Body of pancreas (tissue), 4 donors: ENCODE measurements at regions not wholly inside any gene's neighbourhood (a gene's known extent, or its start where the extent isn't known, plus 50 kb on each side); places are given as distances from the start of the nearest gene placed in this dataset.

Experiments
- ATAC-seq: fragments of 150-250 bp; one replicate; pipeline ENCODE4 v1.9.1; 2016
- DNase-seq, 4 donors: peaks; one replicate each; pipeline ENCODE4 v3.0.0-alpha.2; 2019
- H3K27ac ChIP-seq, 4 donors: fragments of 200-600 bp; sonication (generic); 1 replicate in 3 of 4; 2 replicates in 1 of 4; pipeline versions ENCODE4 v1.5.1 to v1.6.1; 2016 to 2019; ENCODE audit warnings: mild to moderate bottlenecking in 1 of 4, mixed read lengths in 1 of 4, moderate library complexity in 1 of 4
- H3K27me3 ChIP-seq, 2 donors: fragments of 200-600 bp; sonication (generic); one replicate each; pipeline ENCODE4 v1.6.0; 2016; ENCODE audit warnings: mild to moderate bottlenecking in 1 of 2
- H3K36me3 ChIP-seq, 2 donors: fragments of 200-600 bp; sonication (generic); replicated peaks in 1 of 2; 2 replicates each; pipeline ENCODE4 v1.5.1; 2016; ENCODE audit warnings: low read depth in 2 of 2; ENCODE audit not compliant: insufficient read depth in 1 of 2
- H3K4me1 ChIP-seq: fragments of 200-600 bp; sonication (generic); one replicate; pipeline ENCODE4 v1.6.0; 2016
- H3K4me3 ChIP-seq, 2 donors: fragments of 200-600 bp; sonication (generic); 1 replicate in 1 of 2; 2 replicates in 1 of 2; pipeline ENCODE4 v1.5.1; 2016 to 2019
- H3K9me3 ChIP-seq, 3 donors: fragments of 200-600 bp; sonication (generic); 1 replicate in 2 of 3; 2 replicates in 1 of 3; pipeline ENCODE4 v1.5.1; 2016
- POLR2A ChIP-seq, 3 donors: fragments of 450-650 bp; IDR thresholded peaks; one replicate each; pipeline ENCODE4 v1.6.1; 2016; ENCODE audit warnings: antibody characterized with exemption in 3 of 3, mild to moderate bottlenecking in 2 of 3
- WGBS, 2 donors: methylation state at CpG; one replicate each; pipeline ENCODE4 v1.1.5; 2017; 5-methylcytosine and 5-hydroxymethylcytosine counted together
- intact Hi-C: fragments of 100-400 bp; cut with DNase I; formaldehyde crosslinking; loops from one replicate; pipeline ENCODE4 v1.15.1; 2023
- TF ChIP-seq, protein P1 (sequence below), 7 experiments: fragments of 450-650 bp in 4 of 7; fragments of 200-600 bp in 3 of 7; sonication (generic) in 3 of 7; IDR thresholded peaks; one replicate each; pipeline ENCODE4 v1.5.1; 2016 to 2019; ENCODE audit warnings: antibody characterized with exemption in 7 of 7

DNA sequence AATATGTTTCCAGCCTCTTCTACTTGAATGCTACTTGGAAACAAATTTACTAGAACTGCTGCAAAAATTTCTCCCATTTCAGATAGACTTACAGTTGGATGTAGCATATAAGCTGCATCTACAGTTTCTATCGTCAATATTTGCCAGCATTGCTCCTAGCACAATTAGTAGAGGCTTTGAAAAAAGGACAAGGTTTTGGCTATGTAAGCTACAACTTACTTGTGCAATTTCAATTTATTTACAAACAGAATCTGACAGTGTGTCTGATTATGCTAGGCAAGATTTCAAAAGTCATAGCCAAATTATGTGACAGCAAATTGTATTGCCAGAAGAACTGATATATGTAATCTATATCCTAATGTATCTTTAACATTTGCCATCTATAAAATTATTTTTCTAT, 628.4 kb upstream of the FAM174A start:
- DNase-seq (no peak), ATAC-seq (no peak)
- H3K27me3 ChIP-seq = no peaks in the 10 kb centered on the region
- 81 to 87% methylated on average over 1 of the region's 1 CpG for WGBS, 2 donors
- TF ChIP-seq, protein P1, sequence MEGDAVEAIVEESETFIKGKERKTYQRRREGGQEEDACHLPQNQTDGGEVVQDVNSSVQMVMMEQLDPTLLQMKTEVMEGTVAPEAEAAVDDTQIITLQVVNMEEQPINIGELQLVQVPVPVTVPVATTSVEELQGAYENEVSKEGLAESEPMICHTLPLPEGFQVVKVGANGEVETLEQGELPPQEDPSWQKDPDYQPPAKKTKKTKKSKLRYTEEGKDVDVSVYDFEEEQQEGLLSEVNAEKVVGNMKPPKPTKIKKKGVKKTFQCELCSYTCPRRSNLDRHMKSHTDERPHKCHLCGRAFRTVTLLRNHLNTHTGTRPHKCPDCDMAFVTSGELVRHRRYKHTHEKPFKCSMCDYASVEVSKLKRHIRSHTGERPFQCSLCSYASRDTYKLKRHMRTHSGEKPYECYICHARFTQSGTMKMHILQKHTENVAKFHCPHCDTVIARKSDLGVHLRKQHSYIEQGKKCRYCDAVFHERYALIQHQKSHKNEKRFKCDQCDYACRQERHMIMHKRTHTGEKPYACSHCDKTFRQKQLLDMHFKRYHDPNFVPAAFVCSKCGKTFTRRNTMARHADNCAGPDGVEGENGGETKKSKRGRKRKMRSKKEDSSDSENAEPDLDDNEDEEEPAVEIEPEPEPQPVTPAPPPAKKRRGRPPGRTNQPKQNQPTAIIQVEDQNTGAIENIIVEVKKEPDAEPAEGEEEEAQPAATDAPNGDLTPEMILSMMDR (IDR thresholded peaks at IDR 0.05) = no peak
- no peak for TF ChIP-seq POLR2A (IDR thresholded peaks at IDR 0.05)
- no peaks in the 10 kb centered on the region for H3K4me1 ChIP-seq
- no peaks in the 10 kb centered on the region for H3K36me3 ChIP-seq
- intact Hi-C loops = no loop called here
- no peaks in the 10 kb centered on the region for H3K9me3 ChIP-seq
- no peak overlapping the region for H3K27ac ChIP-seq
- H3K4me3 ChIP-seq = no peak overlapping the region

DNA sequence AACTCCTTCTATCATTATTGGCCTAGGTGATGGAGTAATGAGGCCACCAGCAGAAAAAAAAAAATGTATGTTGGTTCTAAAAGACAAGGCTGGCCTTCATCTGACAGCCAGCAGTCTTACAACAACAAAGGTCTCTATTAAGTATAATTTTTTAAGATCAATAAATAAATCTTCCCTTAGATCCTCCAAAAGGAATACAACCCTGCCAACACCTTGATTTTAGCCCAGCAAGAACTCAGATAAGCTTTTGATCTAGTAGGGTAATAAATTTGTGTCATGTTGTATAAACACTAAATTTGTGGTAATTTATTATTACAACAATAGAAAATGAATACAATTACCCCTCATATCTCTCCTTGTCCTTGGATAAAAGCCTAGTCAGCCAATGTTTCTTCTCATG, 633.2 kb upstream of the FAM174A start:
- Histone ChIP-seq H3K9me3 (no peaks in the 10 kb centered on the region), H3K27ac (no peak overlapping the region), H3K27me3 (no peaks in the 10 kb centered on the region), H3K36me3 (no peaks in the 10 kb centered on the region), H3K4me3 (no peak overlapping the region), H3K4me1 (no peaks in the 10 kb centered on the region)
- TF ChIP-seq, protein P1 (IDR thresholded peaks at IDR 0.05) = no peak
- TF ChIP-seq POLR2A (IDR thresholded peaks at IDR 0.05) = no peak
- intact Hi-C loops = no loop called here
- DNase-seq = no peak
- ATAC-seq = no peak

DNA sequence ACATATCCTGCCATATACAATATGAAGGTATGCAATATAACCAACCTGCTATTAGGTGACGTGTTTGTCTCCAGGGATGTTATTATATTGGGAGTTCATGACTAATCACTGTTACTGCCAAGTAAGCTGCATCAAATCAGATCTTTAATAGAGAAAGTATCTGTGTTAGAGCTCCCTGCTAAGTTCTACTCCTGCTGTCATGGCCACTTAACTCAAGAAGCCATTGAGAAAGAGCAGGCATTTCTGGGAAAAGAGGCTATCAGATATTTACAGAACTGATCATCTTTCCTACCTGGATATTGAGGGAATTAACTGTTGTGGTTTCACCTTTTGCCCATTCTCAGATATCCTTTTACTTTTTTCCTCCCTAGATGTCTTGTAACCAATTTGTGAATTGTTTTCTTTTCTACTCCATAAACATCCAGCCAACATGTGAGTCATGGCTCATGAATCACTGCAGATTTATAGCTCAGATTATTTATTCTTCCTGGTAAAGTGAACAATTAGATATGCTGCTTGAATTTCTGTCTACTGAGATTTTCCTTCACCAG, 634.8 kb upstream of the FAM174A start:
- no peaks in the 10 kb centered on the region for H3K27me3 ChIP-seq
- DNase-seq (no peak), ATAC-seq (no peak)
- intact Hi-C loops = no loop called here
- 80 to 83% methylated on average over 1 of the region's 1 CpG for WGBS, 2 donors
- no peak overlapping the region for H3K27ac ChIP-seq
- no peak overlapping the region for H3K4me3 ChIP-seq
- H3K9me3 ChIP-seq = no peaks in the 10 kb centered on the region
- H3K36me3 ChIP-seq = no peaks in the 10 kb centered on the region
- H3K4me1 ChIP-seq = no peaks in the 10 kb centered on the region
- no peak for TF ChIP-seq POLR2A (IDR thresholded peaks at IDR 0.05)
- TF ChIP-seq, protein P1 (IDR thresholded peaks at IDR 0.05) = no peak

DNA sequence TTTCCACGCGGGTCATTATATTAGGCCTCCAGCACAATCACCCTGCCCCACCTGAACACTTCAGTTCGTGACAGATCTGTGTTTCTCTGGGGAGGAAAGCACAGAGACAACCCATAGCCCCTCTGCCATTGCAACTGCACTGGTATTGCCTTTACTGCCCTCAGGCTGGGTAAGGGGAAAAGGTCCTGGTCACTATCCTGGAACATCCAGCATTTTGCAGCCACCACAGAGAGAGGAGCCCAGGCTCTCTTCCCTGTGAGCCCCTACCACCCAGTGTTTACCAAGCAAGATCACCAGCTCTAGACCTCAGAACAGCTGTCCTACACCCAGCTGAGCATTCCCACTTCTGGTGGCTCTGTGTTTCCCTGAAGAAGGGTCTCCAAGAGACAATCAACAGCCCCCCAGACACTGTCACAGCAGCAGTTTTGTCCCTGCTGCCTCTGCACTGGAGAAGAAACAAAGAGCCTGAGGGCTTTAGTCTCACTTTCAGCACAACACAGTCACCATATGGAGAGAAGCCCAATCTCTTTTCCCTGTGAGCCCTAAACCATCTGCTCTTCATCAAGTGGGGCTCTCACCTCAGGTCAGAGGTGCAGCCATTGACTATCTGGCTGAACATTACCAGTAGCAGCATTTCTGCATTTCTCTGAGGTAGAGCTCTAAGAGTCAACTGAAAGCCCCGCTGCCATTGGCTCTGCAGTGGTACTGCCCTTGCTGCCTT, 655.2 kb upstream of the FAM174A start:
- TF ChIP-seq POLR2A (IDR thresholded peaks at IDR 0.05) = no peak
- TF ChIP-seq, protein P1 (IDR thresholded peaks at IDR 0.05) = no peak
- DNase-seq (no peak), ATAC-seq (no peak)
- intact Hi-C loops = no loop called here
- 77 to 89% methylated on average over 4 of the region's 4 CpGs for WGBS, 2 donors
- no peaks in the 10 kb centered on the region for H3K27me3 ChIP-seq
- H3K9me3 ChIP-seq = no peaks in the 10 kb centered on the region
- no peaks in the 10 kb centered on the region for H3K4me1 ChIP-seq
- no peak overlapping the region for H3K27ac ChIP-seq
- no peak overlapping the region for H3K4me3 ChIP-seq
- H3K36me3 ChIP-seq = no peaks in the 10 kb centered on the region

DNA sequence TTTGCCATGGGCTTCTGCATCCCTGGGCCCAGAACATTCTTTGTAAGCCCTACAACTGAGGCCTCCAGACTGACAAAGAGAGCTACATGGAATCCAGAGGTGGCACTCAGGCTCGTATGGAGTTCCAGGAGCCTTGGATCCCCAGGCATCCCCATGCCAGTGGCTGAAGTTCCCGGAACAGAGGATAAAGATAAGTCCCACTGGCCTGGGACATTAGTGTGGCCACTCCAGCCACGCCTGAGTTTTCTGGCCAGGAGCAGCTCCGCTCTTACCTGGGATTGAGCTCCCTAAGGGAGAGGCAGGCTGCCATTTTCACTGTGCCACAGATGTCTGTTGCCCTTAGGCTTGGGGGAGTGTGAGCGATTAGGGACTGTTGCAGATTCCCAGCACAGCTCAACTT, 656.3 kb upstream of the FAM174A start:
- ATAC-seq (no peak), DNase-seq (no peak)
- Histone ChIP-seq H3K4me1 (no peaks in the 10 kb centered on the region), H3K4me3 (no peak overlapping the region), H3K9me3 (no peaks in the 10 kb centered on the region), H3K36me3 (no peaks in the 10 kb centered on the region), H3K27me3 (no peaks in the 10 kb centered on the region), H3K27ac (no peak overlapping the region)
- WGBS, 2 donors = 86 to 88% methylated on average over 5 of the region's 5 CpGs
- TF ChIP-seq, protein P1 (IDR thresholded peaks at IDR 0.05) = no peak
- TF ChIP-seq POLR2A (IDR thresholded peaks at IDR 0.05) = no peak
- intact Hi-C loops = no loop called here
